Effector CD8-positive, alpha-beta T cell (primary cell): ENCODE measurements at regions not wholly inside any gene's neighbourhood (a gene's known extent, or its start where the extent isn't known, plus 50 kb on each side); places are given as distances from the start of the nearest gene placed in this dataset.
"Not testable (repeated sequence)": the region's sequence is repeated elsewhere in the genome, so short reads cannot be mapped to it uniquely, and the experiment has no call there.

Experiments used
- DNase-seq: peaks from one replicate; lab custom pipeline; 2025; lab: John Stamatoyannopoulos, UW

- DNase-seq: no peak
These were observed 238.1 kb upstream of the SLC8A1 start for GRCh38 chr2:40690036-40690435.

DNA sequence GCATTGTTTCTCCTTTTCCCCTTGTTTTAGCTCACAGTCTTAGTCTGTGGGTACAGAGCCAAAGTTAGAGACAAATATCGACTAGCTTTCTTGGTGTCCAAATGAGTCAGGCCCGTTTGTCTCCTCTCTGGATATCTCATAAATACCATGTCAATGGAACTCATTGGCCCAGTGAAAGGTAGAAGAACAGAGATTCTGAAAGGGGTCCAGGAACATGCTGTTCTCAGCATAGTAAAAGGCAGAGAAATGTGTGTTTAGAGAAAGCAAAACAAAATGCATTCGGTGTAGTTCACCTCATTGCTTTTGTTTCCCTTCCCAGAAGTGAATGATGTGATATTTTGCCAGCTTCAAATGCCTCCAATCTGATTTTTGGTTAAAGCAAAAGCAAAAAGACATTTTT is 238.6 kb upstream of the SLC8A1 start:
- DNase-seq: no peak

GRCh38 chr2:40700231-40700954 is 248.5 kb upstream of the SLC8A1 start:
- DNase-seq: no peak

- not testable (repeated sequence) for DNase-seq
These were observed 260.5 kb upstream of the SLC8A1 start for GRCh38 chr2:40712197-40712894.

DNA sequence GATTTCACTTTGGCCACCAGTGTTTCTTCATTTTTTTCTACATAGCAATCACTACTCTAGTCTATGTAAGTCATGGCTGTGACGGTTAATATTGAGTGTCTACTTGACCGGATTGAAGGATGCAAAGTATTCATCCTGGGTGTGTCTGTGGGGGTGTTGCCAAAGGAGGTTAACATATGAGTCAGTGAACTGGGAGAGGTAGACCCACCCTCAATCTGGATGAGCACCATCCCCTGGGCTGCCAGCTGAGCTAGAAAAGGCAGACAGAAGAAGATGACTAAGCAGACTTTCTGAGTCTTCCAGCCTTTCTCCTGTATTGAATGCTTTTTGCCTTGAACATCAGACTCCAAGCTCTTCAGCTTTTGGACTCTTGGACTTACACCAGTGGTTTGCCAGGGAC is 265.0 kb upstream of the SLC8A1 start:
- no peak for DNase-seq

DNA sequence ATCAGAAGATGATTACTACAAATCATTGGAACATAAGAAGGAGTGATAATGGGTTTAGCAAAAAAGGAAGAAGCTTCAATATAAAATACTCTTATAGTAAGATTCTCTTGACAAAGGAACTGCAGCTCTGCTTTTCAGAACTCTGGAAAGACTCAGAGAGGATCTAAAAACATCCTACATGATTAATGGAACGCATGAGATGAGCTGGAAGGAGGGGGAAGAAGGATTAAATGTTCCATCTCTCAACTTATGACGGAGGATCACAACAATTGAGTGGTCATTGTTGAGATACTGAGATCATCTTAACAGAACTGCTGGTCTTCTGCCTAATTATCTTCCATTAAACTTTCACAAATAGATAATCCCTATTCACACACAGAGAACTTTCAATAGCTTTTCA is 267.5 kb upstream of the SLC8A1 start:
- DNase-seq: no peak

DNA sequence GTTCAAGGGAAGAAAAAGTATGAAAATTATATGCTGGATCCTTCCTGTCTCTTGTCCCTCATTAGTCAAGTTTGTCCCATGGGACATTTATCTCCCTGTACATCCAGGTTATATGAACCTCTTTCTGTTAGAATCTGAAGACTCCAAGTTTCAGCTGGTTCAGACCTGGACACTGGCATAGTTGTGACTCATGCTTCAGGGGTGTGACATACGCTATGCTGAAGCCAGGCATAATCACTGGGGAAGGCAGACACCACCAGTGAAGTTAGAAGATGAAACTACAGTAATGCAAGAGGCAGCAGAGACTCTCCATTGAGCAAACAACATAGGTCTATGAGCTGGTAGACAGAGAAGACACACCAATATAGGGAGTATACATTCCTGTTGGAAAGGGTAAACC is 269.7 kb upstream of the SLC8A1 start:
- no peak for DNase-seq

GRCh38 chr2:40723194-40723593 is 271.3 kb upstream of the SLC8A1 start:
- DNase-seq: no peak

- no peak for DNase-seq
These were observed 273.1 kb upstream of the SLC8A1 start for GRCh38 chr2:40725040-40725439.

GRCh38 chr2:40725950-40726349 is 274.1 kb upstream of the SLC8A1 start:
- no peak for DNase-seq

DNA sequence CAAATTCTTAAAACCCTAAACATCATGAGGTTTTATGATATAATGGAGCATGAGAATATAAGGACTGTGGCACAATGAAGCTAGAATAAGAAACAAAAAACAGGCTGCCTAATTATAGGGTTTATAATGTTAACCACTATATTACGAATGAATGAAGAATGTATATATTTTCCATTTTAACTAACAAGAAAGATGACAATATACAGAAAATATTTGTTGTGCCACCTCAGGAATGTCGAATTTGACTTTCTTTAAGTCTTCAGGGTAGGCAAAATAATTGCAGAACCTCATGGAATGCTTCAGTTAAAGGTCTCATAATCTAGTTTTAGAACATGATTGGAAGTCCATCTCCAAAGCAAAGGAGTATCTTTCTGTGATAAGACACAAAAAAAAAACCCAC is 282.9 kb upstream of the SLC8A1 start:
- DNase-seq: no peak

DNA sequence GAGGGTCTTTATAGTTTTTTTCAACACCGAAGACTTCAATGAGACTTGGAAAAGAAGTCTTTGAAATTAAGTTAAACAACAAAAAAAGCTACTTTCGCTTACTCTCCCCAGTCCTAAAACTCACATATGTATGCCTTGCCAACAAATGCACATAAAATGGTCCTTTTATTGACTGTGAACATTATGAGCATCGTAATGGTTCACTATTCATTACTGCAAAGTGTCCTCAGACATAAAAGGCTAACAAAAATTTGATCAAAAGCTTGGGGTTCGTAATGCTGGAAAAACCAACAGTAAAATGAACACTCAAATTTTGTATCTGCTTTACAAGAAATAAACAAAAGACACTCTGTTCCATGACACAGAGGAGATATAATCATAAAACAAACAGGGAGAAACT is 285.3 kb upstream of the SLC8A1 start:
- no peak for DNase-seq

DNA sequence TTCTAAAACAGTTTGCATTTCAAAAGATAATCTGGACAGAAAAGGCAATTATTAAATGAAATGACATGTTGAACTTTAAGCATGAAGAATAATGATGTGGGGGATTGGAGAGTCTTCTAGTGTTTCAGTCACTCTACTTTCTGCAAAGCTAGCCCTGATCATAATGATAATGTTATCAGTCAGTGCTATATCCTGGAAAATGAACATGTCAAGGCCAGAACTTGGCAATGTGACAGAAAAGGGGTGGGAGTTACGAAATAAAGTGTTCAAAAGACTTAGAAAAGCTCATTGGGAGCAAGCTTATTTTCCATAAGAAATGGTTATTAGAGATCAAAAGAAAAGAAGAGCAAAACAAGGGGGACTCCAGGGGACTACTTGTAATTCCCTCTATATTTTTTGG is 288.5 kb upstream of the SLC8A1 start:
- no peak for DNase-seq

- no peak for DNase-seq
These were observed 289.6 kb upstream of the SLC8A1 start for GRCh38 chr2:40741532-40741931.

- no peak for DNase-seq
These were observed 294.3 kb upstream of the SLC8A1 start for GRCh38 chr2:40746191-40746590.

DNA sequence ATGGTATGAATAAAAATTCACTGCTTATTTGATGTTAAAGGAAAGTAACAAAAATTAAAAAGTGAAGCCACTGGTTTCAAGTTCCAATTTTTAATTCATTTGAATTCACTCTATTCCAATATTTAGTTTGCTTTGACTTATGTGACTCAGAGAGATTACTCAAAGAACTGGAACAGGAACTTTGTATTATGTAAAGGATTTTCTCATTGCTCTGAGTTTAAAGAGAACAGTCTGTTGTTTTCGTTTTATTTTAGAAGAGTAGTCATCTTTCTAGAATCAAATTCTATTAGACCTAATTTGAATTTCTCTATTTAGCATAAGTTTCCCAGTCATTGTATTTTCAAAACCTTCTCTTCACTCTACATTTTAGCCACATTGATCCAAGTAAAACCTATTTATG is 300.1 kb upstream of the SLC8A1 start:
- no peak for DNase-seq

DNA sequence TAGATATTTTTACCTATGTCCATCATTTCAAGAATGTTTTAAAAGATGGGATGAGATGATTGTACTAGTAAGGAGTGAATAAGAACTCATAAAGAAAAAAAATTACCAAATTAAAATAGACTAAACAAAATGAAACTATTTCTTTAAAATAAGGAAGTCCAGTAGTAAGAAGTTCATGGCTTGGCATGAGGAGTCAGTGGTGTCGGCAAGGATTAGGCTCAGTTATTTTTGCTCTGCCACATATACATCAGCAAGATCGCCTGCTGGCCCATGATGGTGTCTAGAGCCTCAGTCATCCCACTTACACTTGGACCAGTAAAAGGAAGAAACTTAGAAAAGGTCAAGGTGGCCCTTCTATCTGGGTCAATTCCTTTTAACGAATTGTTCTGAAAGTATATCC is 300.9 kb upstream of the SLC8A1 start:
- no peak for DNase-seq

GRCh38 chr2:40754912-40755311 is 303.0 kb upstream of the SLC8A1 start:
- no peak for DNase-seq

DNA sequence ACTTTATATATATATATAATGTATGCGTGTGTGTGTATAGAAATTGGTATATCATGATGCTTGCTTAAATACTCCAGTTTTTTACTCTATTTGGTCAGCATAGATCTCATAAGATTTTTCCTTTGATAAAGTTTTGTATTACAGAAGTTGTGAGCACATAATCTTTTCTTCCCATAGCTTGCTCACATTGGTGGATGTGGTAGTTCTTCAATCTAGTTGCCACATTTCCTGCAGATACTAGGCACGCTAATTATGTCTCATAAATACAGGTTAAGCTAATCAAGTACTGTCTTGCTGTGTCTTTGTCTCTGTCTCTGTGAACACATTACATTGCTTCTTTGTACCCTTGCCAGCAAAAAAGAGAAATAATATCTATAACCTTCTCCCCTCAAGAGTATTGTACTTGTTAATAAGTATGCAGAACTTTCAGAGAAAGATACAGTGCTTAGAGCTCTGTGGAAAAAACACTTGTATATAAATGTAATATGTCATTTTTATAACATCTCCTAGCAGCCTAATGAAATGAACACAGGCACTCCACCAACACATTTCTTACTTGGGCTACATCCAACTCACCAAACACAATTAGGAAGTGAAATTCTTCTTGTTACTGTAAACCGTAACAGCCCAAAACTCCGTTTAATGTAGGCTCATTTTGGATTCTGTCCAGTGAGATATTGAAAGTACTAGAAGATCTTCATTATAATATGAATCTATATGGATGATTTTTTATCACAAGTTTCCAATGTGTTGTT is 306.7 kb upstream of the SLC8A1 start:
- DNase-seq: no peak

- DNase-seq: no peak
These were observed 308.3 kb upstream of the SLC8A1 start for GRCh38 chr2:40760071-40760666.

DNA sequence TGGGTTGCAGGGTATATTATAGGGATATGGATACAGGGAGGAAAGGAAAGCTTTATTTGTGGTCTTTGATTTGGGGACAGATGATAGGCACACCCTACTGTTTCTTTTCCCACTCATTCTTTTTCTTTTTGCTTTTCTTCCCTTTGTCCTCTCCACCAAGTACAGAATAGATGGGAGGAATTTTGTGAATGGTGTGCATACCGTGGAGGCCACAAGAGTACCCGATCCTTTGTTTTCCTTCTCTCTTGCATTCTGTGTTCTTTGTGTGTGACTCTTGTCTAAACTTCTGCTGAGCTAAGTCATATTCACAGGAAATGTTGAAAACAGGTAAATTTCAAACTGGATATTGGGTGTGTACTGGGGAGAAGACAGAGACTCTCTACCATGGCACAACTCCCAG is 321.4 kb upstream of the SLC8A1 start:
- no peak for DNase-seq

DNA sequence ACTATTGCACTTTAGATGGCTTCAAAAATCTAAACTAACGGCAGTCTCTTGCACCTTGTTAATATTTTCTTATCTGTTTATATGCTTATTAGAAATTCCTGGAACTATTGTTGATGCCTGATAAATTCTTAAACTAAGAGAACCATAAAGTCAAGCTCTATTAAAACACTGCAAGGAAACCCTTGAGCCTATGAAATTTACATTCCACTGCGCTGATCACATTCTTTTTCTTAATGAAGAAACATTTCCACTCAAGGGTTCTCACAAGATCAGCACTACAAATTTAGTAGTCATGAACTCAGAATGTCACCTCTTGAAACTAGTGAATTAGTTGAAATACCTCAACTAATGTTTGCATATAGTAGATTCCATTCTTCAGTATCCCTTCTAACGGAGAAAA is 331.8 kb upstream of the SLC8A1 start:
- DNase-seq: no peak

DNA sequence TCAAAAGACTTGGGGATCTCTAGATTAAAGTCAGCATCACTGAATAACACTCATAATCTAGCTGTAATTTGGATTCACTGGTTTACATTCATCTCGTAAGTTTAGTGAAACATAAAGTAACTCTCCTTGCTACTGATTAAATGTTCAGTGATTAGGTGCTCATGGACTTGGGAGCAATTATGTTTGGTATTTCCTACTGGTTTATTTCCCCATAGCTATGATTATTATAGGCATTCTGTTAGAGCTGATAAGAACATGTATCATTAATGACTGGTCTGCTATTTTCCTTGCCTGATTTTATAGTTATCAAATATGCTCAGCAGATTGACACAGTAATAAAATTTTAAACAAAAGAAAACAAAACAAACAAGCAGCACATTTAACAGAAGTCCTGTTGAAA is 334.7 kb upstream of the SLC8A1 start:
- no peak for DNase-seq
